GM12892 (cell line): ENCODE measurements at regions not wholly inside any gene's neighbourhood (a gene's known extent, or its start where the extent isn't known, plus 50 kb on each side); places are given as distances from the start of the nearest gene placed in this dataset.

Experiments used
- POLR2A ChIP-seq: IDR thresholded peaks from 2 replicates; pipeline ENCODE4 v1.6.1; 2011; ENCODE audit warnings: low read depth, low read length, control low read depth
- POLR2AphosphoS5 ChIP-seq: IDR thresholded peaks from 2 replicates; pipeline ENCODE4 v1.6.1; 2011; ENCODE audit warnings: low read depth, low read length, control low read depth
- TAF1 ChIP-seq: IDR thresholded peaks from 2 replicates; pipeline ENCODE4 v1.6.1; 2011; ENCODE audit warnings: low read depth, mild to moderate bottlenecking, control low read depth, low read length, borderline replicate concordance

DNA sequence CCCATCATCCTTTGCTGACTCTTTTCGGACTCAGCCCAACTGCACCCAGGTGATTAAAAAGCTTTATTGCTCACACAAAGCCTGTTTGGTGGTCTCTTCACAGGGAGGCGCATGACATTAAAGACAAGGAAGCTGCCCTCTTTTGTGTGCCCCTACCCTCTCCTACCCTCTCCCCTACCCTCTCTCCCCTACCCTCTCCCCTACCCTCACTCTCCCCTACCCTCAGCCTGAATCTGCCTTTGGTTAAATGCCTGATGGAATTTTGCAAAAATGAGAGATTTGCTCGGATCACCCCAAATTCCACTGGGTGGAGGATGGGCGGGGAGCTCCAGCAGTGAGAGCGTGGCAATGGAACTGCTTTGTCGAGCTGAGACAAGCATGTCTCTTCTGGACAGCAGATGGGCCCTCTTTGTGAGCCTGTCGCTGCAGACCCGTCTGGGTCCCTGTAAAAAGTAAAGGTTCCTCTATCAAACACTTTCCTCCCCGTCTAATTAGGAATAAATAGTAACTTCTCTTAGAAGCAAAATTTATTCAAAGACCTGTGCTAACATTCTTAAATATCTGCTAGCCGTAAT lies 76.4 kb upstream of the MLN start:
- TF ChIP-seq POLR2A = no peak
- no peak for TF ChIP-seq POLR2AphosphoS5
- no peak for TF ChIP-seq TAF1
